Activated naive CD4-positive, alpha-beta T cell treated with anti-CD3 and anti-CD28 coated beads, Interleukin-2, amount 50 U/mL, for 24 hours (primary cell): ENCODE measurements at regions not wholly inside any gene's neighbourhood (a gene's known extent, or its start where the extent isn't known, plus 50 kb on each side); places are given as distances from the start of the nearest gene placed in this dataset.
"Not testable (repeated sequence)": the region's sequence is repeated elsewhere in the genome, so short reads cannot be mapped to it uniquely, and the experiment has no call there.

Experiments
- H3K27ac Mint-ChIP-seq: one replicate; pipeline ENCODE4 v1.8.0; 2021; ENCODE audit warnings: mild to moderate bottlenecking, mixed read lengths
- H3K27me3 Mint-ChIP-seq: one replicate; pipeline ENCODE4 v1.8.0; 2021; ENCODE audit warnings: mixed read lengths
- H3K36me3 Mint-ChIP-seq: one replicate; pipeline ENCODE4 v1.8.0; 2021; ENCODE audit warnings: mixed read lengths
- H3K4me1 Mint-ChIP-seq: one replicate; pipeline ENCODE4 v1.8.0; 2021; ENCODE audit warnings: mixed read lengths
- H3K4me3 Mint-ChIP-seq: one replicate; pipeline ENCODE4 v1.8.0; 2021; ENCODE audit warnings: mild to moderate bottlenecking, mixed read lengths
- H3K9me3 Mint-ChIP-seq: one replicate; pipeline ENCODE4 v1.8.0; 2021; ENCODE audit warnings: mixed read lengths

- no peak overlapping the region for H3K27ac Mint-ChIP-seq
- H3K4me1 Mint-ChIP-seq = no peaks in the 10 kb centered on the region
- H3K4me3 Mint-ChIP-seq = no peak overlapping the region
- H3K9me3 Mint-ChIP-seq = no peaks in the 10 kb centered on the region
- no peaks in the 10 kb centered on the region for H3K27me3 Mint-ChIP-seq
- H3K36me3 Mint-ChIP-seq = no peaks in the 10 kb centered on the region
Measured at GRCh38 chr4:67291644-67292043, 253.7 kb downstream of the CENPC start.

GRCh38 chr4:67288964-67289363 is 256.3 kb downstream of the CENPC start:
- no peaks in the 10 kb centered on the region for H3K9me3 Mint-ChIP-seq
- no peak overlapping the region for H3K4me3 Mint-ChIP-seq
- no peaks in the 10 kb centered on the region for H3K36me3 Mint-ChIP-seq

GRCh38 chr4:67286724-67287123 is 258.6 kb downstream of the CENPC start:
- H3K27ac Mint-ChIP-seq = no peak overlapping the region
- no peaks in the 10 kb centered on the region for H3K4me1 Mint-ChIP-seq
- no peaks in the 10 kb centered on the region for H3K9me3 Mint-ChIP-seq
- H3K4me3 Mint-ChIP-seq = no peak overlapping the region
- no peaks in the 10 kb centered on the region for H3K27me3 Mint-ChIP-seq
- H3K36me3 Mint-ChIP-seq = no peaks in the 10 kb centered on the region

More at GRCh38 chr4:67288964-67289363, 256.3 kb downstream of the CENPC start:
- Mint-ChIP-seq H3K27me3 (no peaks in the 10 kb centered on the region), H3K4me1 (no peaks in the 10 kb centered on the region), H3K27ac (no peak overlapping the region)

- Mint-ChIP-seq H3K4me3 (no peak overlapping the region), H3K36me3 (no peaks in the 10 kb centered on the region), H3K27ac (no peak overlapping the region), H3K4me1 (no peaks in the 10 kb centered on the region), H3K27me3 (no peaks in the 10 kb centered on the region), H3K9me3 (no peaks in the 10 kb centered on the region)
Measured at GRCh38 chr4:67282749-67283148, 262.6 kb downstream of the CENPC start.

GRCh38 chr4:67275179-67275750 is 270.0 kb downstream of the CENPC start:
- H3K4me1 Mint-ChIP-seq = no peaks in the 10 kb centered on the region
- no peak overlapping the region for H3K4me3 Mint-ChIP-seq
- H3K27ac Mint-ChIP-seq = no peak overlapping the region
- H3K27me3 Mint-ChIP-seq = no peaks in the 10 kb centered on the region
- no peaks in the 10 kb centered on the region for H3K9me3 Mint-ChIP-seq
- H3K36me3 Mint-ChIP-seq = no peaks in the 10 kb centered on the region

- not testable (repeated sequence) for H3K27ac Mint-ChIP-seq, H3K4me3 Mint-ChIP-seq, H3K27me3 Mint-ChIP-seq, H3K4me1 Mint-ChIP-seq, H3K36me3 Mint-ChIP-seq, H3K9me3 Mint-ChIP-seq
Measured at GRCh38 chr4:67274671-67275070, 270.6 kb downstream of the CENPC start.

- no peaks in the 10 kb centered on the region for H3K27me3 Mint-ChIP-seq
- no peak overlapping the region for H3K27ac Mint-ChIP-seq
- H3K9me3 Mint-ChIP-seq = no peaks in the 10 kb centered on the region
- H3K36me3 Mint-ChIP-seq = no peaks in the 10 kb centered on the region
- no peak overlapping the region for H3K4me3 Mint-ChIP-seq
- no peaks in the 10 kb centered on the region for H3K4me1 Mint-ChIP-seq
Measured at GRCh38 chr4:67273666-67274065, 271.6 kb downstream of the CENPC start.

GRCh38 chr4:67261971-67262370 is 283.3 kb downstream of the CENPC start:
- no peaks in the 10 kb centered on the region for H3K9me3 Mint-ChIP-seq
- no peaks in the 10 kb centered on the region for H3K36me3 Mint-ChIP-seq
- H3K27me3 Mint-ChIP-seq = peaks cover 3% of the 10 kb centered on the region
- H3K4me1 Mint-ChIP-seq = no peaks in the 10 kb centered on the region
- H3K4me3 Mint-ChIP-seq = no peak overlapping the region
- no peak overlapping the region for H3K27ac Mint-ChIP-seq

- no peaks in the 10 kb centered on the region for H3K36me3 Mint-ChIP-seq
- H3K27me3 Mint-ChIP-seq = peaks cover 5% of the 10 kb centered on the region
- H3K4me1 Mint-ChIP-seq = no peaks in the 10 kb centered on the region
- no peak overlapping the region for H3K27ac Mint-ChIP-seq
- H3K4me3 Mint-ChIP-seq = no peak overlapping the region
- peaks cover 7% of the 10 kb centered on the region for H3K9me3 Mint-ChIP-seq
Measured at GRCh38 chr4:67256388-67257043, 288.8 kb downstream of the CENPC start.

- no peak overlapping the region for H3K27ac Mint-ChIP-seq
- H3K9me3 Mint-ChIP-seq = peaks cover 2% of the 10 kb centered on the region
- H3K4me1 Mint-ChIP-seq = no peaks in the 10 kb centered on the region
- peaks cover 2% of the 10 kb centered on the region for H3K27me3 Mint-ChIP-seq
- H3K36me3 Mint-ChIP-seq = no peaks in the 10 kb centered on the region
- H3K4me3 Mint-ChIP-seq = no peak overlapping the region
Measured at GRCh38 chr4:67250131-67250896, 295.0 kb downstream of the CENPC start.

GRCh38 chr4:67236788-67237187 is 308.5 kb downstream of the CENPC start:
- Mint-ChIP-seq H3K9me3 (peaks cover 4% of the 10 kb centered on the region), H3K4me1 (no peaks in the 10 kb centered on the region), H3K4me3 (no peak overlapping the region), H3K27ac (no peak overlapping the region), H3K27me3 (no peaks in the 10 kb centered on the region), H3K36me3 (no peaks in the 10 kb centered on the region)

GRCh38 chr4:67236318-67236717 is 309.0 kb downstream of the CENPC start:
- Mint-ChIP-seq H3K9me3 (peaks cover 4% of the 10 kb centered on the region), H3K4me1 (no peaks in the 10 kb centered on the region), H3K27me3 (no peaks in the 10 kb centered on the region), H3K36me3 (no peaks in the 10 kb centered on the region), H3K27ac (no peak overlapping the region), H3K4me3 (no peak overlapping the region)

GRCh38 chr4:67234296-67234695 is 311.0 kb downstream of the CENPC start:
- no peak overlapping the region for H3K27ac Mint-ChIP-seq
- no peaks in the 10 kb centered on the region for H3K27me3 Mint-ChIP-seq
- H3K36me3 Mint-ChIP-seq = no peaks in the 10 kb centered on the region
- H3K9me3 Mint-ChIP-seq = peaks cover 4% of the 10 kb centered on the region
- H3K4me1 Mint-ChIP-seq = no peaks in the 10 kb centered on the region
- no peak overlapping the region for H3K4me3 Mint-ChIP-seq

GRCh38 chr4:67229148-67229547 is 316.2 kb downstream of the CENPC start:
- Mint-ChIP-seq H3K9me3 (peaks cover 7% of the 10 kb centered on the region), H3K27ac (no peak overlapping the region), H3K4me1 (no peaks in the 10 kb centered on the region), H3K27me3 (no peaks in the 10 kb centered on the region), H3K4me3 (no peak overlapping the region), H3K36me3 (no peaks in the 10 kb centered on the region)

GRCh38 chr4:67220861-67221260 is 324.4 kb downstream of the CENPC start:
- no peak overlapping the region for H3K4me3 Mint-ChIP-seq
- H3K36me3 Mint-ChIP-seq = no peaks in the 10 kb centered on the region
- no peaks in the 10 kb centered on the region for H3K4me1 Mint-ChIP-seq
- no peaks in the 10 kb centered on the region for H3K9me3 Mint-ChIP-seq
- no peak overlapping the region for H3K27ac Mint-ChIP-seq
- H3K27me3 Mint-ChIP-seq = no peaks in the 10 kb centered on the region

- Mint-ChIP-seq H3K9me3 (no peaks in the 10 kb centered on the region), H3K4me1 (no peaks in the 10 kb centered on the region), H3K4me3 (no peak overlapping the region), H3K27ac (no peak overlapping the region), H3K27me3 (no peaks in the 10 kb centered on the region), H3K36me3 (no peaks in the 10 kb centered on the region)
Measured at GRCh38 chr4:67218883-67219282, 326.4 kb downstream of the CENPC start.
